HG03045 (cell line): ENCODE measurements at regions not wholly inside any gene's neighbourhood (a gene's known extent, or its start where the extent isn't known, plus 50 kb on each side); places are given as distances from the start of the nearest gene placed in this dataset.

ENCODE experiments used
- ATAC-seq: cut with Tn5 transposase; IDR thresholded peaks from one replicate; pipeline ENCODE4 v1.9.1; 2021; ENCODE audit warnings: mild to moderate bottlenecking, moderate library complexity; ENCODE audit not compliant: unreplicated experiment

- ATAC-seq = no peak
Measured at GRCh38 chr6:14818422-14818884, 427.4 kb upstream of the JARID2 start.

DNA sequence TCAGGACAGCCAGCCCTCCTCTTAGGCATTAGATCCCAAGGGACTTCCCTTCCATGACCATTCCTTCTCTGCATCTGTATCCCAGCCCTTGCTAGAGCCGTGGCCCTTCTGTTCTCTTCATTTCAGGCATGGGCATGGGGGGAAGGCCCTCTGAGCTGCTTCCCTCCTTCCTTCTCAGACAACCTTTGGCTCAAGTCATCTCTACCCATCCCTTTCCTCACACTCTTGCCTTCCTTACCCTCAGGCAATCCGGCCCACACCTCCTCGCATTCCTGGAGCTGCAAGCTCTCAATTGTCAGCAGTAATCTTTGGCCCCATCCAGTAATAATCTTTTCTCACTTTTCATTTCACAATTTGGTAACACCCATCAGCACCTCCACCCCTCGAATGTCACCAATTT is 426.9 kb upstream of the JARID2 start:
- no peak for ATAC-seq

GRCh38 chr6:14819840-14820420 is 425.9 kb upstream of the JARID2 start:
- no peak for ATAC-seq

- no peak for ATAC-seq
Measured at GRCh38 chr6:14822012-14822553, 423.8 kb upstream of the JARID2 start.

- no peak for ATAC-seq
Measured at GRCh38 chr6:14822679-14823078, 423.2 kb upstream of the JARID2 start.

DNA sequence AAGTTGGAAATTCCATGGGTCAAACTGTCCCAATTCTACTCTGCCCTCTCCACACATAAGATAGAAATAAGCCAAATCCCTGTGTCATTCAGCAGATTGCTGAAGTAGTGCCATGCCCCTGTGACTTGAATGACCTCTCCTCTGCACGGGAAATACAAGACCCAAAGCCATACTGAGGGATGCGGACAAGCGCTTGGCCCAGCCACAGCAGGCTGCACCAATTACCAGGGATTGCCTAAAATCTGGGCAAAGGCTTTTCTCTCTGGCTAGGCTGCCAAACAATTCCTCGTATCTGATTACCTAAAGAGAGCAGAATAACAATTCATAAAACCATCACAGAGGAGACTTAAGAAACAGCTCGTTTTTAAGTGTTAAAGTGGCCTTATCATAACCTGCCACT is 421.8 kb upstream of the JARID2 start:
- no peak for ATAC-seq

DNA sequence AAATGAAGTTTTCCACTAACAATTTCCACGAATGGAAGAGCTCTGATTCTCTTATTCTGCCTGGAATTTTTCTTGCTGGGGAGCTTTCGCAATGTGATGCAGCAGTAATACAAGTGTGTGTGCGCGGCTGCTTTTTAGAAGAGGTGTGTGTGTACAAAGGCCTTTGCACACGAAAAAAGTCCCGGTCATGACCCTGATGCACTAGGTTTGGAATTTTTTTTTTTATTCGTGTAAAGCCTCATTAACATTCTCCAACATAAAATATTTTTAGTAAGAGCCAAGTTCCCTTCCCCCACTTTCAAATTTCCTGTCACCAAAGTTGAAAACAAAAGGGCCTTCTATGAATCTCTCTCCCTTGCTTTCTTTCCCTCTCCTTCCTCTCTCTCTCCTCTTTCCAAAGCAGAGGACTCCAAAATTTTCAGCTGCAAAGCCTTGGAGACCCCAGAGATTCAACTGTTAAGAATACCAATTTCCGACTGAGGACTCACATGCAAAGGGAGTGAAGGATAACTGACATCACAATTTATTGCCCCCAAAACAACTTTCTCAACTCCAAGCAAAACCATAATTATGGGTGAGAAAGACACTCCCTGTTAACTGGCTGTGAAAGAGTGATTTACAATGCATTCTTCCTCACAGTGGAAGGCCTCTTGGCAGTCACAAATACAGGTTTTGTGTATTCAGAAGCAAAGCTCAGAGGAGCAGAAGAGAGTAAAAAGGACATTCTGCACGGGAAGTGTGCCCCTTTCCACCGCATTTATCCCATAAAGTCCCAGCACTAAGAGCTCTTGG is 421.2 kb upstream of the JARID2 start:
- no peak for ATAC-seq

GRCh38 chr6:14826456-14826855 is 419.4 kb upstream of the JARID2 start:
- ATAC-seq = no peak

DNA sequence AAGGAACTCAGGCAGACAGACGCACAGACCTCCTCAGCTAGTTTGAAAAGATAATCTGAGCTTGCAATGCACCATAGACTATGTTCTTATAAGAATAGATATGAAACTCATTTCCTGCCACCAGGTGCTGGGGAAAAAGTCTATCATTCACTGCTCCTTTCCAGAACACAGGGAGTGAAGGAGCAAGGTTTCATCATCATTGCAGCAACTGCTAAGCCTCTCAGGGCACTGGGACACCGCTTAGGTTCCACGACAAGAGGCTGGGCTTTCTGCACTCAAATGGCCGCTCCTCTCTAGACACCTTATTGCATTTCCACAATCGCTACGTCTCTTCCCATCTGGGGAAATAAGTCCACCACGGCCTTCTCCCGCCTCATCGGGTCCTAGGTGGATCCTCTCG is 418.5 kb upstream of the JARID2 start:
- no peak for ATAC-seq

DNA sequence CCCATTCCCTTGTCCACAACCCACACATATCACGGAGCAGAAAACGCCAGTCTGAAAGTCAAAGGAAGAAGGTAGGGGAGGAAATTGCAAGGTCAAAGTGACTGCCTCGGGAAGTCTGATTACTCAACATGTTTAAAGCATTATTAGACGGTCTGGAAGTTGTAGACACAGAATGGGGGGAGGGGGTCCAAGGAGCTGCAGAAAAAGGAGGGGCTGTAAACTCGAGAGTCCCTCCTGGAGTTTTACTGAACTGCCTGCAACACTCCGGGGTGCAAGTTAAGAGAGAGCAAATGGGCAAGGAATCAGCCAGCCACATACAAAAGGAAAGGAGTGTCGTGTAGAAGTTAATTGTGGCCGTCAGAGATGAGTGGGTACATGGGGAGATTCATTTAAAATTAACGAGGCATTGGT is 417.7 kb upstream of the JARID2 start:
- ATAC-seq = no peak

DNA sequence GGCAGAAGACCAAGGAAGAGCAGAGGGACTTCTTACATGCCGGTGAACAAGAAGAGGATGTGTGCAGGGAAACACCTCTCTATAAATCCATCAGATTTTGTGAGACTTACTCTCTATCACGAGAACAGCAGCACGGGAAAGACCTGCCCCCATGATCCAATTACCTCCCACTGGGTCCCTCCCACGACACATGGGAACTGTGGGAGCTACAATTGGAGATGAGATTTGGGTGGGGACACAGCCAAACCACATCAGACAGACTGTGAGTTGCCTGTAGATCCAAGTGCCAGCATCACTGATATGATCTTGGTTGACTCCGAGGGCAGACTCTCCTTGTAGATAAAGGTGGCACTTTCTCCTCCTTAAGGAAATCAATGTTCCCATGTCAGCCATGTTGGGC is 414.8 kb upstream of the JARID2 start:
- ATAC-seq = no peak

DNA sequence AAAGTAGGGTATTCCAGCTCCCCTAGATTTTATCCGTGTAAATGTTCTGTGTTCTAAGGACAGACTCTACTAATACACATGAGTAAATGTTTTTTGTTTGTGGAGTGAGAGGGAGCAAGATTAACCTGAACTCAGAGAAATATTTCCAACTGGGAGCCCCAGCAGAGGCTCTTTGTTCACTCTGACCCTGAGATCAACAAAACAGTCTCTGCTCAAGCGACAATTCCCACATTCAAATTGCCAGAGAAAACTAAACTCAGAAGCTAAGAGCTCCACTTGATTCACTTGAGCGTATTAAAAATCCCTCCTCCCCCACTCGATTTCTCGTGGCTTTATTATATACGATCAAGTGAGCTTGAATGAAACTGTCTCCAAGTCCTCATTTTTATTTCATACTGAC is 413.9 kb upstream of the JARID2 start:
- no peak for ATAC-seq

DNA sequence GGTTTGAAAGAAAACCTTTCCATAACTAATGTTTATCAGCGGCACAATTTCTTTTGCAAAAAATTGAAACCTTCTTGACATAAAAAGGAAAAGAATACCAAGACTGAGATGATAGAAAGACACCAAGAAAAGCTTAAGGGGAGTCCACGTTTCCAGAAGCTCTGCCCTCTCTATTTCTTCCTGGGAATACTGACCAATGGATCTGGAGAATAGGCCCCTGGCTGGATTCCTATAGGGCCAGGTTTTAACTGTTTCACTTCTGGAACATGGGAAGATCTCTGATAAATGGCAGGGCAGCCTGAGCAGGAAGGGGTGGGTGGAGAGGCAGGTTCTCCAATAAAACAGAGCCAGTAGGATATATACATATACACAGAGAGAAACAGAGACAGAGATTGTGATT is 413.4 kb upstream of the JARID2 start:
- no peak for ATAC-seq

- ATAC-seq = no peak
Measured at GRCh38 chr6:14834851-14835530, 410.9 kb upstream of the JARID2 start.

GRCh38 chr6:14837435-14837834 is 408.4 kb upstream of the JARID2 start:
- no peak for ATAC-seq

- no peak for ATAC-seq
Measured at GRCh38 chr6:14838133-14838583, 407.7 kb upstream of the JARID2 start.

- ATAC-seq = no peak
Measured at GRCh38 chr6:14841901-14842421, 403.9 kb upstream of the JARID2 start.

DNA sequence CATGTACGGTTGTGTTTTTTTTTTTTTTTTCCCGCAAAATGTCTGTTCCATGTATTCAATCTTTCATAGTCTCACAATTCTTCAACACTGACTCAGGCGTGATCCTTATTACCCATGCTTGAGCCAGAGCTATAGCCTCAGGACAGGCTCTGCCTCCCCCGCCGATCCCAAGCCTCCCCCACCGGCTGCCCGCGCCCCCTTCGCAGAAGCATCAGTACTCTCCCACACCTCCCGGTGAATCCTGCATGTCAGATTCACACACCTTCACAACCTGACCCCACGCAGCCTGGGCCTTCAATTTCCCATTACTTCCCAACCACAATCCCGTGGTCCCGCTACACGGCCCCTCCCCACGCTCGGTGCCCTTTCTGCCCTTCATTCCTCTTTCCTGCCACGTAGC is 401.5 kb upstream of the JARID2 start:
- ATAC-seq = no peak

GRCh38 chr6:14848019-14848418 is 397.9 kb upstream of the JARID2 start:
- no peak for ATAC-seq

DNA sequence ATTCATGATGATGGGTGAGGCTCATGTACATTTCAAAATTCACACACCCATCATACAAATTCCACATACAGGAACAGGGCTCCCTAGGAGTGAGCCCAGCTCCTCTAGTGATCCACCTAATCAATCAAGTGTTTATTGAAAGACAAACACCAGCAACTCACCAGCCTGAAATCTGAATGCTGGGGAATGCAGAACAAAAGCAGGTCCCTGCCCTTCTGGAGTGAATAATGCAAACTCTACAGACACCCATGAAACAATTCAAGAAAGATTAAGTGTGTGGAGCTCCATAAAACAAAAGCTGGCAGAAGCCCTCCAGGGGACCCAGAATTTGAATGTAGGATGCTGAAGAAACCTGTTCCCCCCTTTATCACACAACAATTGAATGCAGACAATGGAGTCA is 396.7 kb upstream of the JARID2 start:
- no peak for ATAC-seq

GRCh38 chr6:14851281-14851680 is 394.6 kb upstream of the JARID2 start:
- no peak for ATAC-seq
